Ishikawa (cell line): ENCODE measurements at regions not wholly inside any gene's neighbourhood (a gene's known extent, or its start where the extent isn't known, plus 50 kb on each side); places are given as distances from the start of the nearest gene placed in this dataset.

Experiments used
- CEBPB ChIP-seq: IDR thresholded peaks from 2 replicates; pipeline ENCODE4 v1.6.1; 2012
- CREB1 ChIP-seq: IDR thresholded peaks from 2 replicates; pipeline ENCODE4 v1.6.1; 2012; ENCODE audit warnings: low read depth
- EP300 ChIP-seq: IDR thresholded peaks from 2 replicates; pipeline ENCODE4 v1.6.1; 2012; ENCODE audit warnings: borderline replicate concordance
- FOXM1 ChIP-seq: IDR thresholded peaks from 2 replicates; pipeline ENCODE4 v1.6.1; 2012; ENCODE audit warnings: low read depth, borderline replicate concordance
- RAD21 ChIP-seq: IDR thresholded peaks from 2 replicates; pipeline ENCODE4 v1.6.1; 2012; ENCODE audit warnings: low read depth
- TAF1 ChIP-seq: IDR thresholded peaks from 2 replicates; pipeline ENCODE4 v1.6.1; 2012; ENCODE audit warnings: low read depth, mild to moderate bottlenecking
- YY1 ChIP-seq: IDR thresholded peaks from 2 replicates; pipeline ENCODE4 v1.6.1; 2012; ENCODE audit warnings: low read depth
- TF ChIP-seq, protein P1 (sequence below): IDR thresholded peaks from 2 replicates; pipeline ENCODE4 v1.6.1; 2012; ENCODE audit warnings: low read depth, mild to moderate bottlenecking
- TF ChIP-seq, protein P2 (sequence below): IDR thresholded peaks from 2 replicates; pipeline ENCODE4 v1.6.1; 2012
- TF ChIP-seq, protein P3 (sequence below): IDR thresholded peaks from 2 replicates; pipeline ENCODE4 v1.6.1; 2012

DNA sequence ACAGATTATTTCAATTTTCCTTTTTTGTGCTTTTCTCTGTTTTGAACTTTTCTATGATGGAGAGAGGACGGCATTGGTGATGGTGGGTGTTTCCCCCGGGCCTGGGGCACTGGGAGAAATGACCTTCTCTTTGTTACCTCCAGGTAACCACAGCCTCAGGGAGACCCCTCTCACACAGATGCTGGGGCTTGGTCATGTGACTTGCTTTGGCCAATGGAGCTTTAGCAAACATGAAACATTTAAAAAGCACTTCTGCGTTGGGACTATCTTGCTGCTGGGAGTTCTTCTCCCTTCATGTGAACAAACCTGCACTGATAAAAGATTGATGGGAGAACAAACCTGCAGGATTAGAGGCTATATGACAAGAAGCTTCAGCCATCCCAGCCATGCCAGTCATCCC is 122.9 kb downstream of the NGF start:
- TF ChIP-seq, protein P1, sequence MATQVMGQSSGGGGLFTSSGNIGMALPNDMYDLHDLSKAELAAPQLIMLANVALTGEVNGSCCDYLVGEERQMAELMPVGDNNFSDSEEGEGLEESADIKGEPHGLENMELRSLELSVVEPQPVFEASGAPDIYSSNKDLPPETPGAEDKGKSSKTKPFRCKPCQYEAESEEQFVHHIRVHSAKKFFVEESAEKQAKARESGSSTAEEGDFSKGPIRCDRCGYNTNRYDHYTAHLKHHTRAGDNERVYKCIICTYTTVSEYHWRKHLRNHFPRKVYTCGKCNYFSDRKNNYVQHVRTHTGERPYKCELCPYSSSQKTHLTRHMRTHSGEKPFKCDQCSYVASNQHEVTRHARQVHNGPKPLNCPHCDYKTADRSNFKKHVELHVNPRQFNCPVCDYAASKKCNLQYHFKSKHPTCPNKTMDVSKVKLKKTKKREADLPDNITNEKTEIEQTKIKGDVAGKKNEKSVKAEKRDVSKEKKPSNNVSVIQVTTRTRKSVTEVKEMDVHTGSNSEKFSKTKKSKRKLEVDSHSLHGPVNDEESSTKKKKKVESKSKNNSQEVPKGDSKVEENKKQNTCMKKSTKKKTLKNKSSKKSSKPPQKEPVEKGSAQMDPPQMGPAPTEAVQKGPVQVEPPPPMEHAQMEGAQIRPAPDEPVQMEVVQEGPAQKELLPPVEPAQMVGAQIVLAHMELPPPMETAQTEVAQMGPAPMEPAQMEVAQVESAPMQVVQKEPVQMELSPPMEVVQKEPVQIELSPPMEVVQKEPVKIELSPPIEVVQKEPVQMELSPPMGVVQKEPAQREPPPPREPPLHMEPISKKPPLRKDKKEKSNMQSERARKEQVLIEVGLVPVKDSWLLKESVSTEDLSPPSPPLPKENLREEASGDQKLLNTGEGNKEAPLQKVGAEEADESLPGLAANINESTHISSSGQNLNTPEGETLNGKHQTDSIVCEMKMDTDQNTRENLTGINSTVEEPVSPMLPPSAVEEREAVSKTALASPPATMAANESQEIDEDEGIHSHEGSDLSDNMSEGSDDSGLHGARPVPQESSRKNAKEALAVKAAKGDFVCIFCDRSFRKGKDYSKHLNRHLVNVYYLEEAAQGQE = no peak
- TF ChIP-seq EP300 (no peak), YY1 (no peak), TAF1 (no peak), FOXM1 (no peak), RAD21 (no peak), CEBPB (no peak), CREB1 (no peak)
- TF ChIP-seq, protein P2, sequence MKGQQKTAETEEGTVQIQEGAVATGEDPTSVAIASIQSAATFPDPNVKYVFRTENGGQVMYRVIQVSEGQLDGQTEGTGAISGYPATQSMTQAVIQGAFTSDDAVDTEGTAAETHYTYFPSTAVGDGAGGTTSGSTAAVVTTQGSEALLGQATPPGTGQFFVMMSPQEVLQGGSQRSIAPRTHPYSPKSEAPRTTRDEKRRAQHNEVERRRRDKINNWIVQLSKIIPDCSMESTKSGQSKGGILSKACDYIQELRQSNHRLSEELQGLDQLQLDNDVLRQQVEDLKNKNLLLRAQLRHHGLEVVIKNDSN = no peak
- TF ChIP-seq, protein P3, sequence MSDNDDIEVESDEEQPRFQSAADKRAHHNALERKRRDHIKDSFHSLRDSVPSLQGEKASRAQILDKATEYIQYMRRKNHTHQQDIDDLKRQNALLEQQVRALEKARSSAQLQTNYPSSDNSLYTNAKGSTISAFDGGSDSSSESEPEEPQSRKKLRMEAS = no peak
